Thoracic aorta (tissue), 2 donors: ENCODE measurements at regions not wholly inside any gene's neighbourhood (a gene's known extent, or its start where the extent isn't known, plus 50 kb on each side); places are given as distances from the start of the nearest gene placed in this dataset.

Experiments used
- ATAC-seq: fragments of 150-250 bp; one replicate; pipeline ENCODE4 v1.8.0; 2017; ENCODE audit warnings: low read depth; ENCODE audit not compliant: insufficient number of reproducible peaks, low FRiP score
- DNase-seq: peaks from one replicate; pipeline ENCODE4 v3.0.0-alpha.2; 2020; ENCODE audit warnings: low spot score
- H3K27ac ChIP-seq, 2 donors: fragments of 200-600 bp; sonication (generic); 1 replicate in 1 of 2; 2 replicates in 1 of 2; pipeline ENCODE4 v1.5.1; 2016; ENCODE audit warnings: mild to moderate bottlenecking in 2 of 2, moderate library complexity in 2 of 2
- H3K27me3 ChIP-seq: fragments of 200-600 bp; sonication (generic); replicated peaks from 2 replicates; pipeline ENCODE4 v1.6.0; 2016; ENCODE audit warnings: mild to moderate bottlenecking; ENCODE audit not compliant: insufficient read depth
- H3K36me3 ChIP-seq: fragments of 200-600 bp; sonication (generic); one replicate; pipeline ENCODE4 v1.5.1; 2016
- H3K4me1 ChIP-seq, 2 donors: fragments of 200-600 bp; sonication (generic); 1 replicate in 1 of 2; 2 replicates in 1 of 2; pipeline versions ENCODE4 v1.5.1 to v1.6.0; 2016; ENCODE audit warnings: low read depth in 2 of 2, mild to moderate bottlenecking in 1 of 2; ENCODE audit not compliant: control insufficient read depth in 1 of 2
- H3K4me3 ChIP-seq: fragments of 200-600 bp; sonication (generic); 2 replicates; pipeline ENCODE4 v1.5.1; 2016; ENCODE audit warnings: mild to moderate bottlenecking
- H3K9me3 ChIP-seq: fragments of 200-600 bp; sonication (generic); 2 replicates; pipeline ENCODE4 v1.5.1; 2016
- TF ChIP-seq, protein P1 (sequence below): fragments of 200-600 bp; sonication (generic); IDR thresholded peaks from one replicate; pipeline ENCODE4 v1.5.1; 2019; ENCODE audit warnings: antibody characterized with exemption

DNA sequence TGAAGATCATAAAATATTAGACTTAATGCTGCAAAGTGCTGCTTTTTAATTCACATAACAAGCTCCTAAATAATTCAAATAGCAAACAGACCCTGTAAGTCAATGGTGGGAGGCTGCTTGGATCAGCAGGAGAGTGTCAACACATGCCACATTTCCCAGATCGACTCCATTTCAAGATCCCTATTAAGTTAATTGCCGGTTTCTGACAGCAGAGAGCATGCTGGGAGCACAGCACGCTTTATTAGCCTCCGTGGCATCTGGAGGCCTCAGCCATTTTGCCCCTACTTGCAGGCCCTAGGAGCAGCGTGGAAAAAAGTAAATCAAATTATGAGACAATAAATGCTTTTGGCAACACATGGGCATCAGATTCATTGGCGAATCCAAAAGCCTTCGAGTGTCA, 201.0 kb downstream of the EMX2 start:
- Histone ChIP-seq H3K27me3 (no peaks in the 10 kb centered on the region), H3K4me1 (no peaks in the 10 kb centered on the region), H3K36me3 (no peaks in the 10 kb centered on the region), H3K9me3 (no peaks in the 10 kb centered on the region), H3K27ac (no peak overlapping the region), H3K4me3 (no peak overlapping the region)
- ATAC-seq (no peak), DNase-seq (no peak)
- TF ChIP-seq, protein P1, sequence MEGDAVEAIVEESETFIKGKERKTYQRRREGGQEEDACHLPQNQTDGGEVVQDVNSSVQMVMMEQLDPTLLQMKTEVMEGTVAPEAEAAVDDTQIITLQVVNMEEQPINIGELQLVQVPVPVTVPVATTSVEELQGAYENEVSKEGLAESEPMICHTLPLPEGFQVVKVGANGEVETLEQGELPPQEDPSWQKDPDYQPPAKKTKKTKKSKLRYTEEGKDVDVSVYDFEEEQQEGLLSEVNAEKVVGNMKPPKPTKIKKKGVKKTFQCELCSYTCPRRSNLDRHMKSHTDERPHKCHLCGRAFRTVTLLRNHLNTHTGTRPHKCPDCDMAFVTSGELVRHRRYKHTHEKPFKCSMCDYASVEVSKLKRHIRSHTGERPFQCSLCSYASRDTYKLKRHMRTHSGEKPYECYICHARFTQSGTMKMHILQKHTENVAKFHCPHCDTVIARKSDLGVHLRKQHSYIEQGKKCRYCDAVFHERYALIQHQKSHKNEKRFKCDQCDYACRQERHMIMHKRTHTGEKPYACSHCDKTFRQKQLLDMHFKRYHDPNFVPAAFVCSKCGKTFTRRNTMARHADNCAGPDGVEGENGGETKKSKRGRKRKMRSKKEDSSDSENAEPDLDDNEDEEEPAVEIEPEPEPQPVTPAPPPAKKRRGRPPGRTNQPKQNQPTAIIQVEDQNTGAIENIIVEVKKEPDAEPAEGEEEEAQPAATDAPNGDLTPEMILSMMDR = no peak

DNA sequence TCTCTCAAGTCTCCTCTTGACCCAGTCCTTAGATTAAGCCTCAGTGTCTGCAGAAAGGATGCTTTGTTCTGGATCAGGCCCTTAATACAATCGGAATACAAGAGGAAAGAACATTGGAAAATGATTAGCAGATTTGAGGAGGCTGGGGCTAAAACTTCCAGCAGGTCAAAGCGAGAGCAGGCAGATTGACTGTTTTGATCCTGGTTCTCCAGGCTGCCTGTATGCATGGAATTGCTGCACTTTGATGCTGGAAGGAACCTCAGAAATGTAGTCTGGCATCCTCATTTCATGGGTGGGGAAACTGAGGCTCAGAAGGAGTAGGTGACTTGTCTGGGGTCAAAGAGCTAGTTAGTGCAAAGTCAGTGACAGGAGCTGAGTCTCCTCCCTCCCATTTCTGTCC, 202.8 kb downstream of the EMX2 start:
- DNase-seq (no peak), ATAC-seq (no peak)
- H3K27me3 ChIP-seq = no peaks in the 10 kb centered on the region
- H3K27ac ChIP-seq = no peak overlapping the region
- no peaks in the 10 kb centered on the region for H3K4me1 ChIP-seq
- no peak overlapping the region for H3K4me3 ChIP-seq
- no peaks in the 10 kb centered on the region for H3K9me3 ChIP-seq
- no peaks in the 10 kb centered on the region for H3K36me3 ChIP-seq
- TF ChIP-seq, protein P1 = no peak

DNA sequence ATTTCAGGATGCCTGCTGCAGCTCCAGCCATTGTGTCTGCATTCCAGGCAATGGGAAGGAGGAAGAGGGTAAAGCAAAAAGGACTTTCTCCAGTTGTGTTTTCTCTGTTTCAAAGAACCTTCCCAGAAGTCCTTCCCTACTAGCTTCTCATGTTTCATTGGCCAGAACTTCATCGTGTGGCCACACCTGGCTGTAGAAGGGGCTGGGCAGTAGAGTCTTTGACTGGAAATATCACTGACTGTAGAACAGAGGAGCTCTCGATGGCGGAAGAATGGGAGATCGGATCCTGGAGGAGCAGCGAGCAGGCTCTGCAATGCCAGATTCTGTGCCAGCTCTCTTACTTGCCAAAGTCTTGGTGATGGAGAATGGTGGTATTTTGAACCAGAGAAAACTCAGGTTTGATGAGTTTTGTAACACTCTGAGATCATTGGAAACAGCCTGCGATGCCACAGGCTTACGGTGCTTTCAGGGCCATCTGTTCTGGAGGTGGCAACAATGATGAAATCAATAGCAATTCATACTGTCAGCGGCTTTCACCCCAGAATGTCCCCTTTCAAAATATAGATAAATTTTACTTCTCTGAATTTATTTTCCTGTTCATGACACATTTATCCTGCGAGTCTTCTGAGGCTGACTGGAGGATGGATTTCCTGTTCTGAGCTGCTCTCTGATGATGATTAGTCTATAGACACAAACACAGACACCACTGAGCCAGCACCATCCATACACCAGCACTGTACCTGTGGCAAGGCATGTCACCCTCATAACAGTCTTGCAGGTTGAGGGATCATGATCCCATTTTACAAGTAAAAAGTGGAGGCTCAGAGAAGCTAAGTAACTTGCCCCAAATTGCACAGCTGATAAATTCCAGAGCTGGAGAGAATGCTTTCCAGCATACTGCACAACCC, 204.2 kb downstream of the EMX2 start:
- no peak overlapping the region for H3K4me3 ChIP-seq
- TF ChIP-seq, protein P1 = no peak
- no peaks in the 10 kb centered on the region for H3K27me3 ChIP-seq
- ATAC-seq (no peak), DNase-seq (no peak)
- H3K27ac ChIP-seq = no peak overlapping the region
- no peaks in the 10 kb centered on the region for H3K9me3 ChIP-seq
- H3K4me1 ChIP-seq = no peaks in the 10 kb centered on the region
- no peaks in the 10 kb centered on the region for H3K36me3 ChIP-seq

DNA sequence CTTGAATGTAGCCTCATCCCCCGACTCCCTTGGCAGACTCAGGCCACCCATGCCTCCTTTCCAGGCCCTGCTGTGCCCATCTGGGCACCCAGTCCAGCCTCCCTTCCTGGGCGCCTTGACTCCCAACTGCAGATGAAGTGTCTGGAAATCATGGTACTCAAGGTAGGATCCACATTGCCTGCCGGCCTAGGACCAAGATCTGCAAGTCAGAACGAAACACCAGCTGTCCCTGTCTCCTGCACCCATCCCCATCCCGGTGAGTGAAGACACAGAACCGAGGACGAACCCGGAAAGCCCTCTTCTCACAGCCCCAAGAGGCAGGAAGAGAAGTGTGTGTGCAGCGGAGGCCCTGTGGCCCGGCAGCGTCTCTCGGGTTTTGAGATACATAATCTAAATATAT, 205.1 kb downstream of the EMX2 start:
- Histone ChIP-seq H3K4me1 (no peaks in the 10 kb centered on the region), H3K27ac (no peak overlapping the region), H3K9me3 (no peaks in the 10 kb centered on the region), H3K4me3 (no peak overlapping the region), H3K36me3 (no peaks in the 10 kb centered on the region), H3K27me3 (no peaks in the 10 kb centered on the region)
- DNase-seq (no peak), ATAC-seq (no peak)
- TF ChIP-seq, protein P1 = no peak

DNA sequence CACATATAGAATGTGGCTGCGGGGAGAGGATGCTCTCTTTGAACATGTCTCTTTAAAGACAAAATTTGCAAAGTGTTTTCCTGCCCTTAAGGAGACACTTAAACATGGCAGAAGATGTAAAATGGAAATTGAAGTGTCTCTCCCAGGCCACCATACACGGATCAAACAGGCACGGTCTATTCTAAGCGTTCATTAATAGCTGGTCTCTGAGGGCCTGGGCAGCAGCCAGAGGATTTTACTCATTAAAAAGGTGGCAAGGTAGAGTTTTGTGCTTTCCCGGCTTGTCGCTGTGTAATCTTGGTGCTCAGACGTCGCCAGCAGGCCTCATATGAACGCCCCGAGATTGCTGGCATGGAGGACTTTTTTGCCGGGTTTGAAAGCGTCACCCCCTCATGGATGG, 205.5 kb downstream of the EMX2 start:
- TF ChIP-seq, protein P1 = no peak
- ATAC-seq (no peak), DNase-seq (no peak)
- H3K4me1 ChIP-seq = no peaks in the 10 kb centered on the region
- H3K9me3 ChIP-seq = no peaks in the 10 kb centered on the region
- no peaks in the 10 kb centered on the region for H3K27me3 ChIP-seq
- no peak overlapping the region for H3K4me3 ChIP-seq
- H3K27ac ChIP-seq = no peak overlapping the region
- no peaks in the 10 kb centered on the region for H3K36me3 ChIP-seq
